ENCODE measurements at regions not wholly inside any gene's neighbourhood (a gene's known extent, or its start where the extent isn't known, plus 50 kb on each side); places are given as distances from the start of the nearest gene placed in this dataset.

- ChIA-PET CTCF (no interaction called here), POLR2A (no interaction called here)
Measured at GRCh38 chr6:82571455-82571854, 207.8 kb downstream of the TPBG start.

- POLR2A ChIA-PET, result no interaction called here
- CTCF ChIA-PET, result no interaction called here
Measured at GRCh38 chr6:82573254-82573972, 209.8 kb downstream of the TPBG start.

- CTCF ChIA-PET, result no interaction called here
- POLR2A ChIA-PET, result no interaction called here
Measured at GRCh38 chr6:82576284-82576683, 212.7 kb downstream of the TPBG start.

GRCh38 chr6:82584194-82584695 is 220.6 kb downstream of the TPBG start:
- CTCF ChIA-PET, result no interaction called here
- POLR2A ChIA-PET, result no interaction called here

- CTCF ChIA-PET, result no interaction called here
- POLR2A ChIA-PET, result no interaction called here
Measured at GRCh38 chr6:82584856-82585255, 221.2 kb downstream of the TPBG start.

- POLR2A ChIA-PET, result no interaction called here
- CTCF ChIA-PET, result no interaction called here
Measured at GRCh38 chr6:82588020-82588419, 224.4 kb downstream of the TPBG start.

GRCh38 chr6:82588859-82589412 is 225.3 kb downstream of the TPBG start:
- ChIA-PET POLR2A (no interaction called here), CTCF (no interaction called here)

GRCh38 chr6:82589509-82590206 is 226.0 kb downstream of the TPBG start:
- CTCF ChIA-PET, result no interaction called here
- POLR2A ChIA-PET, result no interaction called here

GRCh38 chr6:82597201-82597600 is 233.6 kb downstream of the TPBG start:
- ChIA-PET POLR2A (no interaction called here), CTCF (no interaction called here)

- CTCF ChIA-PET, result no interaction called here
Measured at GRCh38 chr6:82602776-82603175, 239.2 kb downstream of the TPBG start.

GRCh38 chr6:82603871-82604270 is 240.3 kb downstream of the TPBG start:
- POLR2A ChIA-PET, result no interaction called here
- CTCF ChIA-PET, result no interaction called here

More at GRCh38 chr6:82602776-82603175, 239.2 kb downstream of the TPBG start:
- POLR2A ChIA-PET, result no interaction called here

- POLR2A ChIA-PET, result no interaction called here
- CTCF ChIA-PET, result no interaction called here
Measured at GRCh38 chr6:82607998-82608725, 244.5 kb downstream of the TPBG start.

GRCh38 chr6:82608781-82609180 is 245.2 kb downstream of the TPBG start:
- CTCF ChIA-PET, result no interaction called here
- POLR2A ChIA-PET, result no interaction called here

GRCh38 chr6:82611751-82612150 is 248.1 kb downstream of the TPBG start:
- ChIA-PET CTCF (no interaction called here), POLR2A (no interaction called here)

GRCh38 chr6:82612475-82613039 is 248.9 kb downstream of the TPBG start:
- POLR2A ChIA-PET, result no interaction called here
- CTCF ChIA-PET, result no interaction called here

- CTCF ChIA-PET, result no interaction called here
- POLR2A ChIA-PET, result no interaction called here
Measured at GRCh38 chr6:82614518-82614917, 250.9 kb downstream of the TPBG start.

- POLR2A ChIA-PET, result no interaction called here
- CTCF ChIA-PET, result no interaction called here
Measured at GRCh38 chr6:82616386-82617028, 252.9 kb downstream of the TPBG start.

- ChIA-PET CTCF (no interaction called here), POLR2A (no interaction called here)
Measured at GRCh38 chr6:82617648-82618047, 254.0 kb downstream of the TPBG start.

GRCh38 chr6:82619573-82619972 is 256.0 kb downstream of the TPBG start:
- CTCF ChIA-PET, result no interaction called here
- POLR2A ChIA-PET, result no interaction called here

GRCh38 chr6:82622461-82622860 is 258.8 kb downstream of the TPBG start:
- CTCF ChIA-PET, result no interaction called here

More at GRCh38 chr6:82622461-82622860, 258.8 kb downstream of the TPBG start:
- POLR2A ChIA-PET, result no interaction called here

All from activated CD8-positive, alpha-beta memory T cell treated with anti-CD3 and anti-CD28 coated beads for 36 hours (primary cell).